A673 (cell line): ENCODE measurements at regions not wholly inside any gene's neighbourhood (a gene's known extent, or its start where the extent isn't known, plus 50 kb on each side); places are given as distances from the start of the nearest gene placed in this dataset.
A peak's percentile ranks its signal among the peaks of the same experiment; 100 is the strongest.

ENCODE experiments used
- BruUV-seq: library from RNA; stranded (reverse); fragments of 400-500 nt; replicated peaks from 2 replicates; lab custom pipeline; 2021; lab: Mats Ljungman, UMichigan
- CTCF ChIA-PET: fragments of 300-600 bp; sonication (Branson Sonifier 250); formaldehyde crosslinking; loops from one replicate; lab custom pipeline; 2022; ENCODE audit warnings: antibody characterized with exemption; lab: Charles Lee
- POLR2A ChIA-PET: fragments of 300-600 bp; sonication (Branson Sonifier 250); formaldehyde crosslinking; loops from one replicate; lab custom pipeline; 2022; ENCODE audit warnings: antibody characterized with exemption; ENCODE audit not compliant: low non-redundant PET; lab: Charles Lee
- DNase-seq: peaks from one replicate; pipeline ENCODE4 v3.0.0-alpha.2; 2015; ENCODE audit warnings: low spot score
- H3K27ac ChIP-seq: fragments of 200-600 bp; sonication (generic); 2 replicates; pipeline ENCODE4 v1.5.1; 2016; ENCODE audit warnings: mixed run types, low read depth, mild to moderate bottlenecking, mixed read lengths, antibody characterized with exemption, low read length; ENCODE audit not compliant: poor library complexity, severe bottlenecking
- H3K27me3 ChIP-seq: fragments of 200-600 bp; sonication (generic); replicated peaks from 2 replicates; pipeline ENCODE4 v1.6.1; 2017; ENCODE audit warnings: mixed run types, low read depth, mild to moderate bottlenecking, mixed read lengths, antibody characterized with exemption, low read length; ENCODE audit not compliant: insufficient read depth, poor library complexity
- H3K36me3 ChIP-seq: fragments of 200-600 bp; sonication (generic); 2 replicates; pipeline ENCODE4 v1.6.1; 2016; ENCODE audit warnings: mixed run types, mild to moderate bottlenecking, mixed read lengths, antibody characterized with exemption, low read length; ENCODE audit not compliant: insufficient read depth, poor library complexity, severe bottlenecking
- H3K4me1 ChIP-seq: fragments of 200-600 bp; sonication (generic); 2 replicates; pipeline ENCODE4 v1.6.1; 2017; ENCODE audit warnings: mixed run types, mild to moderate bottlenecking, mixed read lengths, antibody characterized with exemption, low read length; ENCODE audit not compliant: insufficient read depth, poor library complexity, severe bottlenecking
- H3K4me3 ChIP-seq: fragments of 200-600 bp; sonication (generic); 2 replicates; pipeline ENCODE4 v1.5.1; 2016; ENCODE audit warnings: low read depth, mixed run types, mild to moderate bottlenecking, mixed read lengths, low read length; ENCODE audit not compliant: poor library complexity, severe bottlenecking
- H3K9me3 ChIP-seq: fragments of 200-600 bp; sonication (generic); 2 replicates; pipeline ENCODE4 v1.6.1; 2016; ENCODE audit warnings: mixed run types, low read depth, mild to moderate bottlenecking, mixed read lengths, antibody characterized with exemption, low read length; ENCODE audit not compliant: poor library complexity, severe bottlenecking
- CTCF ChIP-seq: fragments of 300-800, 200-600 bp; sonication (generic); conservative IDR thresholded peaks from 2 replicates; pipeline ENCODE4 v1.5.1; 2017; ENCODE audit warnings: low read depth, mild to moderate bottlenecking, antibody characterized with exemption, low read length, moderate library complexity, mixed read lengths
- EZH2 ChIP-seq: fragments of 200-600 bp; sonication (generic); IDR thresholded peaks from 2 replicates; pipeline ENCODE4 v1.6.1; 2017; ENCODE audit warnings: borderline replicate concordance, low read depth, mild to moderate bottlenecking, mixed read lengths, antibody characterized with exemption, low read length; ENCODE audit not compliant: poor library complexity, severe bottlenecking
- intact Hi-C: fragments of 100-400 bp; cut with micrococcal nuclease; formaldehyde crosslinking; loops from one replicate; pipeline ENCODE4 v1.10.0; 2022; ENCODE audit not compliant: unreplicated experiment

GRCh38 chr2:152894051-152894450 lies 175.6 kb downstream of the ARL6IP6 start:
- Histone ChIP-seq H3K36me3 (no peaks in the 10 kb centered on the region), H3K4me1 (no peaks in the 10 kb centered on the region), H3K9me3 (no peaks in the 10 kb centered on the region), H3K4me3 (no peak overlapping the region), H3K27me3 (no peaks in the 10 kb centered on the region), H3K27ac (no peak overlapping the region)
- intact Hi-C loops = no loop called here
- DNase-seq = peak; percentile 63
- ChIA-PET POLR2A (no interaction called here), CTCF (no interaction called here)
- no peak for TF ChIP-seq CTCF
- no peak for TF ChIP-seq EZH2
- BruUV-seq = no TSS peak

- no TSS peak for BruUV-seq
- Histone ChIP-seq H3K4me1 (no peaks in the 10 kb centered on the region), H3K9me3 (no peaks in the 10 kb centered on the region), H3K27me3 (no peaks in the 10 kb centered on the region), H3K4me3 (no peak overlapping the region), H3K36me3 (no peaks in the 10 kb centered on the region), H3K27ac (no peak overlapping the region)
- peak; percentile 66 for DNase-seq
- POLR2A ChIA-PET = no interaction called here
- TF ChIP-seq CTCF (no peak), EZH2 (no peak)
- intact Hi-C loops = no loop called here
- CTCF ChIA-PET = no interaction called here
These were observed 172.3 kb downstream of the ARL6IP6 start for GRCh38 chr2:152890736-152891135.

GRCh38 chr2:152883951-152884487 lies 165.6 kb downstream of the ARL6IP6 start:
- TF ChIP-seq EZH2 (no peak), CTCF (no peak)

More at GRCh38 chr2:152883951-152884487, 165.6 kb downstream of the ARL6IP6 start:
- Histone ChIP-seq H3K9me3 (no peaks in the 10 kb centered on the region), H3K27me3 (no peaks in the 10 kb centered on the region), H3K27ac (no peak overlapping the region), H3K36me3 (no peaks in the 10 kb centered on the region), H3K4me3 (no peak overlapping the region), H3K4me1 (no peaks in the 10 kb centered on the region)
- POLR2A ChIA-PET = no interaction called here
- CTCF ChIA-PET = no interaction called here
- DNase-seq = no peak
- no TSS peak for BruUV-seq
- intact Hi-C loops = no loop called here
